ENCODE measurements at regions not wholly inside any gene's neighbourhood (a gene's known extent, or its start where the extent isn't known, plus 50 kb on each side); places are given as distances from the start of the nearest gene placed in this dataset.

DNA sequence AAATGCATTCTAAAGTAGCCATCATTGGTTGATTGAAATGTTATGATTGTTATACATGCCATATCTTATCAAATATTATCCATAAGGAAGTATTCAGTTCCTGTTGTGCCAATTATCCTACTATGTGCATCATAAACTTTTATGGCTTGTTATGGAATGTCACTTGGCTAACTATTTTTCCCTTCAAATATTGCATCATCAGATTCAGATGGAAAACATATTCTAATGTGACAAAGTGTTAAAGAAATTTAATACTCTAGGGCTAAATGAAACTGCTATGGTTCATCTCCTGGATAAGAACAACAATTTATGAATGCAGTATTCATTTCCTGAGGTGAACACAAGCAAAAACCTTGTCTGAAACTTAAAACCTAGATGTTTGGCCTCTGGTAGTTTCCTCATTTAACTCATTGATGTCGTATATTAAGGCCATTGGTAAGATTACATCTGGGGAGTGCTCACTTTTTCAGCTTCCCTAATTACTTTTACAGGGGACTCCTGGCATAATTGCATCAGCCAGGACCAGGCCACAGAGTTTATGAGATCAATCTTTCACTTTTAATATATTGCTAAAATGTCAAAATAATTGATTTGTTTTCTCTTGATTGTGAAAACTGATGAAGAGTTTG is 134.9 kb upstream of the CEP162 start (continued):
- TF ChIP-seq TCF7L2 (IDR thresholded peaks at IDR 0.05; ENCODE audit: borderline replicate concordance, low read depth, low read length) (0 out of 2 replicates have a peak, but pooled peaks have one; percentile 7), ZNF621 (tag by site-specific recombination; IDR thresholded peaks at IDR 0.05) (0 out of 2 replicates have a peak, but pooled peaks have one; percentile 35), ZBTB8A (tag by site-specific recombination; IDR thresholded peaks at IDR 0.05) (peak; percentile 44), FEZF1 (tag by site-specific recombination; IDR thresholded peaks at IDR 0.05) (peak; percentile 91), ZNF362 (tag by site-specific recombination; IDR thresholded peaks at IDR 0.05) (peak; percentile 85), KLF10 (tag by site-specific recombination; IDR thresholded peaks at IDR 0.05) (peak; percentile 86), PRDM10 (tag by site-specific recombination; IDR thresholded peaks at IDR 0.05) (peak; percentile 44; the same call in 1 of the 2 replicates), ZNF148 (tag by site-specific recombination; IDR thresholded peaks at IDR 0.05; ENCODE audit: borderline replicate concordance) (no peak), ZNF629 (tag by site-specific recombination; IDR thresholded peaks at IDR 0.05) (peak; percentile 86), ZNF221 (tag by site-specific recombination; IDR thresholded peaks at IDR 0.05; ENCODE audit: borderline replicate concordance) (0 out of 2 replicates have a peak, but pooled peaks have one; percentile 1), ZNF837 (tag by site-specific recombination; IDR thresholded peaks at IDR 0.05) (no peak), ZNF175 (tag by site-specific recombination; IDR thresholded peaks at IDR 0.05) (no peak), ZNF558 (tag by site-specific recombination; IDR thresholded peaks at IDR 0.05) (no peak; the same call in 1 of the 2 replicates), ZNF223 (tag by site-specific recombination; IDR thresholded peaks at IDR 0.05) (no peak), ZEB2 (tag by site-specific recombination; IDR thresholded peaks at IDR 0.05) (peak; percentile 99), ZNF214 (tag by site-specific recombination; IDR thresholded peaks at IDR 0.05; ENCODE audit: borderline replicate concordance) (no peak), ZNF555 (tag by site-specific recombination; conservative IDR thresholded peaks at IDR 0.05) (no peak), ZSCAN16 (tag by site-specific recombination; IDR thresholded peaks at IDR 0.05) (no peak), ZNF510 (tag by site-specific recombination; IDR thresholded peaks at IDR 0.05; ENCODE audit: insufficient replicate concordance) (peak; percentile 83), KLF7 (tag by site-specific recombination; IDR thresholded peaks at IDR 0.05; ENCODE audit: borderline replicate concordance) (no peak), TSHZ1 (tag by site-specific recombination; IDR thresholded peaks at IDR 0.05; ENCODE audit: borderline replicate concordance) (peak; percentile 48; the same call in 1 of the 2 replicates), ZNF561 (tag by site-specific recombination; IDR thresholded peaks at IDR 0.05; ENCODE audit: borderline replicate concordance) (0 out of 2 replicates have a peak, but pooled peaks have one; percentile 30), YY1 (tag by site-specific recombination; IDR thresholded peaks at IDR 0.05) (no peak), ZNF391 (tag by site-specific recombination; IDR thresholded peaks at IDR 0.05; ENCODE audit: borderline replicate concordance, low read depth) (no peak)
- TF ChIP-seq, protein P1, sequence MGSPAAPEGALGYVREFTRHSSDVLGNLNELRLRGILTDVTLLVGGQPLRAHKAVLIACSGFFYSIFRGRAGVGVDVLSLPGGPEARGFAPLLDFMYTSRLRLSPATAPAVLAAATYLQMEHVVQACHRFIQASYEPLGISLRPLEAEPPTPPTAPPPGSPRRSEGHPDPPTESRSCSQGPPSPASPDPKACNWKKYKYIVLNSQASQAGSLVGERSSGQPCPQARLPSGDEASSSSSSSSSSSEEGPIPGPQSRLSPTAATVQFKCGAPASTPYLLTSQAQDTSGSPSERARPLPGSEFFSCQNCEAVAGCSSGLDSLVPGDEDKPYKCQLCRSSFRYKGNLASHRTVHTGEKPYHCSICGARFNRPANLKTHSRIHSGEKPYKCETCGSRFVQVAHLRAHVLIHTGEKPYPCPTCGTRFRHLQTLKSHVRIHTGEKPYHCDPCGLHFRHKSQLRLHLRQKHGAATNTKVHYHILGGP (tag by site-specific recombination; IDR thresholded peaks at IDR 0.05), result peak; percentile 62; the same call in 1 of the 2 replicates
- TF ChIP-seq, protein P2, sequence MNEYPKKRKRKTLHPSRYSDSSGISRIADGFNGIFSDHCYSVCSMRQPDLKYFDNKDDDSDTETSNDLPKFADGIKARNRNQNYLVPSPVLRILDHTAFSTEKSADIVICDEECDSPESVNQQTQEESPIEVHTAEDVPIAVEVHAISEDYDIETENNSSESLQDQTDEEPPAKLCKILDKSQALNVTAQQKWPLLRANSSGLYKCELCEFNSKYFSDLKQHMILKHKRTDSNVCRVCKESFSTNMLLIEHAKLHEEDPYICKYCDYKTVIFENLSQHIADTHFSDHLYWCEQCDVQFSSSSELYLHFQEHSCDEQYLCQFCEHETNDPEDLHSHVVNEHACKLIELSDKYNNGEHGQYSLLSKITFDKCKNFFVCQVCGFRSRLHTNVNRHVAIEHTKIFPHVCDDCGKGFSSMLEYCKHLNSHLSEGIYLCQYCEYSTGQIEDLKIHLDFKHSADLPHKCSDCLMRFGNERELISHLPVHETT (tag by site-specific recombination; IDR thresholded peaks at IDR 0.05), result peak; percentile 93

All from HEK293 (cell line).